ENCODE measurements at regions not wholly inside any gene's neighbourhood (a gene's known extent, or its start where the extent isn't known, plus 50 kb on each side); places are given as distances from the start of the nearest gene placed in this dataset.

DNA sequence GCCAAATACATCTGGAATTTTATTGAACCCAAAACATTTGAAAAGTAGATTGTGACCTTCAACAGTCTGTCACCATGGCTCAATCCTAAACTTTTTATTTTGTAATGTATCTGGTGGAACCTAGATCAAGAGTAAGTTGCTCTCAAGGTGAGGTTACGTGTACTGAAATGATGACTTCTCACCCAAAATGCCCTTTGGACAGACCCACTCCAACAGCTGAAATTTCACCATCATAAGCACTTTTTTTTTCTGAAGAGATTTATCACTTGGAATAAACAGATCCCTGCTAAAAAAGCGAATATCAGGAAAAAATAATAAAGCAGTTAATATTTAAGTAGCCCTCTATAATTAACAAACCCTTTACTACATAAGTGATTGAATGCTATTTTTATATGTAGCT is 155.0 kb upstream of the FBXL7 start:
- no peak for TF ChIP-seq EZH2 (IDR thresholded peaks at IDR 0.05; ENCODE audit: borderline replicate concordance, low read depth, low read length, severe bottlenecking)
- TF ChIP-seq POLR2AphosphoS5 (IDR thresholded peaks at IDR 0.05; ENCODE audit: insufficient read depth, low read depth, low read length) = no peak
- TF ChIP-seq, protein P1, sequence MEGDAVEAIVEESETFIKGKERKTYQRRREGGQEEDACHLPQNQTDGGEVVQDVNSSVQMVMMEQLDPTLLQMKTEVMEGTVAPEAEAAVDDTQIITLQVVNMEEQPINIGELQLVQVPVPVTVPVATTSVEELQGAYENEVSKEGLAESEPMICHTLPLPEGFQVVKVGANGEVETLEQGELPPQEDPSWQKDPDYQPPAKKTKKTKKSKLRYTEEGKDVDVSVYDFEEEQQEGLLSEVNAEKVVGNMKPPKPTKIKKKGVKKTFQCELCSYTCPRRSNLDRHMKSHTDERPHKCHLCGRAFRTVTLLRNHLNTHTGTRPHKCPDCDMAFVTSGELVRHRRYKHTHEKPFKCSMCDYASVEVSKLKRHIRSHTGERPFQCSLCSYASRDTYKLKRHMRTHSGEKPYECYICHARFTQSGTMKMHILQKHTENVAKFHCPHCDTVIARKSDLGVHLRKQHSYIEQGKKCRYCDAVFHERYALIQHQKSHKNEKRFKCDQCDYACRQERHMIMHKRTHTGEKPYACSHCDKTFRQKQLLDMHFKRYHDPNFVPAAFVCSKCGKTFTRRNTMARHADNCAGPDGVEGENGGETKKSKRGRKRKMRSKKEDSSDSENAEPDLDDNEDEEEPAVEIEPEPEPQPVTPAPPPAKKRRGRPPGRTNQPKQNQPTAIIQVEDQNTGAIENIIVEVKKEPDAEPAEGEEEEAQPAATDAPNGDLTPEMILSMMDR (IDR thresholded peaks at IDR 0.05; ENCODE audit: extremely low read depth in 1 of 2, insufficient read depth in 1 of 2, low read depth in 1 of 2, low read length in 2 of 2) = no peak
- no peak for TF ChIP-seq POLR2A (IDR thresholded peaks at IDR 0.05; ENCODE audit: low read depth, low read length)
- TF ChIP-seq, protein P2, sequence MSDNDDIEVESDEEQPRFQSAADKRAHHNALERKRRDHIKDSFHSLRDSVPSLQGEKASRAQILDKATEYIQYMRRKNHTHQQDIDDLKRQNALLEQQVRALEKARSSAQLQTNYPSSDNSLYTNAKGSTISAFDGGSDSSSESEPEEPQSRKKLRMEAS (IDR thresholded peaks at IDR 0.05; ENCODE audit: insufficient read depth, insufficient read length) = no peak
- no peak for TF ChIP-seq MYC (IDR thresholded peaks at IDR 0.05; ENCODE audit: low read depth, low read length)

Measured in endothelial cell of umbilical vein (primary cell).